CD4-positive, CD25-positive, alpha-beta regulatory T cell (primary cell): ENCODE measurements at regions not wholly inside any gene's neighbourhood (a gene's known extent, or its start where the extent isn't known, plus 50 kb on each side); places are given as distances from the start of the nearest gene placed in this dataset.
A peak's percentile ranks its signal among the peaks of the same experiment; 100 is the strongest.

Source experiments
- ATAC-seq, 2 donors: fragments of 150-1000 bp; cut with Tn5 transposase; one replicate each; pipeline ENCODE4 v1.10.0; 2021; ENCODE audit warnings: low read depth in 2 of 2, moderate number of reproducible peaks in 2 of 2, moderate library complexity in 1 of 2
- DNase-seq, 3 donors: peaks; one replicate each; pipeline versions ENCODE4 v3.0.0 to v3.0.0-alpha.2; 2012 to 2022; ENCODE audit warnings: mixed read lengths in 1 of 3
- H3K27ac ChIP-seq: one replicate; pipeline ENCODE4 v1.7.0; 2013; ENCODE audit warnings: mild to moderate bottlenecking, low read length; ENCODE audit not compliant: insufficient read depth, poor library complexity, severe bottlenecking
- H3K27me3 ChIP-seq: one replicate; pipeline ENCODE4 v1.7.0; 2013; ENCODE audit warnings: low read length; ENCODE audit not compliant: control insufficient read depth, insufficient read depth
- H3K36me3 ChIP-seq: one replicate; pipeline ENCODE4 v1.7.0; 2013; ENCODE audit warnings: mild to moderate bottlenecking, low read length, moderate library complexity; ENCODE audit not compliant: control insufficient read depth, insufficient read depth
- H3K4me1 ChIP-seq: 2 replicates; pipeline ENCODE4 v1.7.0; 2013; ENCODE audit warnings: mild to moderate bottlenecking, low read length; ENCODE audit not compliant: insufficient read depth, control insufficient read depth, poor library complexity, severe bottlenecking
- H3K4me3 ChIP-seq: one replicate; pipeline ENCODE4 v1.7.0; 2013; ENCODE audit warnings: low read depth, mild to moderate bottlenecking, low read length, moderate library complexity
- H3K9me3 ChIP-seq, 2 experiments: 1 replicate in 1 of 2; 2 replicates in 1 of 2; pipeline ENCODE4 v1.7.0; 2013; ENCODE audit warnings: low read length in 2 of 2, mild to moderate bottlenecking in 1 of 2, moderate library complexity in 1 of 2; ENCODE audit not compliant: control insufficient read depth in 2 of 2
- H3K27ac Mint-ChIP-seq, 3 donors: one replicate each; pipeline ENCODE4 v1.8.0; 2020 to 2022; ENCODE audit warnings: mild to moderate bottlenecking in 3 of 3, mixed read lengths in 3 of 3, moderate library complexity in 2 of 3
- H3K27me3 Mint-ChIP-seq: one replicate; pipeline ENCODE4 v1.8.0; 2022; ENCODE audit warnings: mild to moderate bottlenecking, mixed read lengths
- H3K36me3 Mint-ChIP-seq: one replicate; pipeline ENCODE4 v1.8.0; 2020; ENCODE audit warnings: mixed read lengths
- H3K4me1 Mint-ChIP-seq, 4 donors: one replicate each; pipeline ENCODE4 v1.8.0; 2020 to 2022; ENCODE audit warnings: mixed read lengths in 4 of 4, mild to moderate bottlenecking in 1 of 4
- H3K4me3 Mint-ChIP-seq, 4 donors: one replicate each; pipeline ENCODE4 v1.8.0; 2020 to 2022; ENCODE audit warnings: mild to moderate bottlenecking in 4 of 4, mixed read lengths in 4 of 4, moderate library complexity in 3 of 4
- H3K9me3 Mint-ChIP-seq, 7 donors: one replicate each; pipeline ENCODE4 v1.8.0; 2020 to 2022; ENCODE audit warnings: mixed read lengths in 7 of 7, mild to moderate bottlenecking in 3 of 7, moderate library complexity in 2 of 7

DNA sequence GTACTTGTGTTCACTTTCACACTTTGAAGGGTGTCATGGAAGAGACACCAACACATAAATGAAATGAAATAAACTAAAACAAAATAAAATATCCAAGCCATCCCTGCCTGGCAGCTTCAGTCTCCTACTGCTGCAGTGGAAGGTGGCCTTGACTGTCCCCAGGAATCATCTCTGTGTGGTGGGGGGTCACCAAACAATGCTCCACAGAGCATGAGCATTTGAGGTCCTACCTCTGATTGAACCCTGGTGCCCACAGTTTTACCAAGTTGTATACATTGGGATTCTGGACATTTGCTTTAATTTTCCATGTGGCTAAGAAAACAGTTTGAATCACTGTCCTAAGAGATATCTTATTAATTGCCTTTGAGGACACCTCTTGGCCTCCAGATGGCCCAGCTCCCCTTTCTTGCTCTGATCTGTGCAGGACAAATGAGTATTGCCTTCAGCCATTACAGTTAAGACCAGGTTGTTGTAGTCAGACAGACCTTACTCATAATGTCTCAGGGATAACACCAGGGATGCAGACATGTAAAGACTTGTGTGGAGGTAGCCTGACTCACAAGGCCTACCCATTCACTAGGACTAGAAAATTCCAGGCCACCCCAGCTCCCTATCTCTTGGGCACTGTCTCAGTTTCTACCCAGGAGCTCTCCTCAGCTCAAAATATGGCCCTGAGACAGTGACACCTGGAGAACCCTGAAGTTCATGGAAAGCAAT lies 195.0 kb downstream of the MYCN start:
- no peaks in the 10 kb centered on the region for H3K27me3 ChIP-seq
- no peak overlapping the region for H3K4me3 Mint-ChIP-seq
- H3K36me3 ChIP-seq, result no peaks in the 10 kb centered on the region
- H3K27ac ChIP-seq, result no peak overlapping the region
- no peaks in the 10 kb centered on the region for H3K4me1 ChIP-seq
- H3K4me3 ChIP-seq, result no peak overlapping the region
- H3K27ac Mint-ChIP-seq, result no peak overlapping the region
- no peak for ATAC-seq
- no peak for DNase-seq
- H3K36me3 Mint-ChIP-seq, result no peaks in the 10 kb centered on the region
- H3K27me3 Mint-ChIP-seq, result no peaks in the 10 kb centered on the region
- no peaks in the 10 kb centered on the region for H3K4me1 Mint-ChIP-seq
- no peaks in the 10 kb centered on the region for H3K9me3 ChIP-seq
- peaks cover 0 to 3% (median 0%) of the 10 kb centered on the region in 7 donors for H3K9me3 Mint-ChIP-seq

DNA sequence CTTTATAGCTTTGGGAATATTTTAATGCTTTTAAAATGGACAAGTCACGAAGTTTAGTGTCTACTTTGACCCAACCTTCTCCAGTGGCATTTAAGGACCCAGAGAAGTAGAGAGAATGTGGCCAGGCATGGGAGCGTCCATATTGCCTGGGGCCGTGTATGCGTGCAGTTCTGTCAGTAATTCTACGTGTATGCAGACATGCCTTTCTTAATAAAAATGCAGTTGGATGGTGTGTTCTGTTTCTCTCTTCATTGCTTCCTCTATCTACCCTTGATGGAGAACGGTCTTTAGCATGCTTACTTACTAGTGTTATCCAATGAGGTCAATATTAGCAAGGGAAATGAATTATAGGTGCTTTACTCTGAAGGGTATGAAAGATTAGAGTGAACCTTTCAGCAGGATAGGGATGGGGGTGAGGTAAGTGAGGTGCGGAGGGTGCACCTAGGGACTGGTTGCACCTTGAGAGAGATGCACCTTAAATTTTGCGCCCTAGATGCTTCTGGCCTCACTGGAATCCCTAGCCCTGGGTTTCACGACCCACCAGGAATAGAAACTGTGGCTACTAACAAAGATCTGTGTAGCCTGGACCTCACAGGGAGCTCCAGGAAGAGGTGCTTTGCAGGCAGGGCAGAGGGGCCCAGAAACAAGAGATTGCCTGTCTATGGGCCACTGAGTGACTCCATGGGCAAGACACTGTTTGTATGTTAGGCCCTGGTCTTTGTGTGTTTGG lies 194.3 kb downstream of the MYCN start:
- Histone ChIP-seq H3K4me3 (no peak overlapping the region), H3K36me3 (no peaks in the 10 kb centered on the region), H3K27ac (no peak overlapping the region), H3K27me3 (no peaks in the 10 kb centered on the region), H3K4me1 (no peaks in the 10 kb centered on the region), H3K9me3 (no peaks in the 10 kb centered on the region)
- Mint-ChIP-seq H3K4me3 (no peak overlapping the region), H3K27ac (no peak overlapping the region), H3K4me1 (no peaks in the 10 kb centered on the region), H3K27me3 (no peaks in the 10 kb centered on the region), H3K36me3 (no peaks in the 10 kb centered on the region), H3K9me3 (peaks cover 0 to 1% (median 0%) of the 10 kb centered on the region in 7 donors)
- DNase-seq, result no peak
- no peak for ATAC-seq

DNA sequence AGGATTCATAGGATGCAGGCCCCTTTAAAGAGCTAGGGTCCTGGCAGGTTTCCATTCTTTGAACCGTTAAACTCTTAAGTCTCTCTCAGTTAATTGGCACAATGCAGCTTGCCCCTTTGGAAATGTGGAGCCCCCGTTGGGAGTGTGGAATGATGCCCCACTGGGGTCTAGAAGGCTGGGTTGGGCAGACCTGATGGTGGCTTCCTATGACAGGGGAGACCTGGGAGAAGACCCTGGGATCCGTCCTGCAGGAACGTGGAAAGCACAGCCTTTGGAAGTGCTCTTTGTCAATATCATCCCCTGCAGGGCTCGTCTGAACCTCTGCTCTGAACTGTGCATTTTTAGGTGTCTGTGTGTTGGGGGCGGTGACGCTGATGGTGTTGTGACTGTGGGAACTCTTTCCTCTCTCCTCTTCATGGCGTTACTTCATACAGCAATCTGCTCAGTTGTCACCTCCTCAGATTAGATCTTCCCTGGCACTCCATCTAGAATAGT lies 190.6 kb downstream of the MYCN start:
- H3K4me1 ChIP-seq, result no peaks in the 10 kb centered on the region
- no peaks in the 10 kb centered on the region for H3K9me3 ChIP-seq
- H3K36me3 Mint-ChIP-seq, result no peaks in the 10 kb centered on the region
- H3K36me3 ChIP-seq, result no peaks in the 10 kb centered on the region
- H3K27ac ChIP-seq, result no peak overlapping the region
- H3K27ac Mint-ChIP-seq, result no peak overlapping the region
- H3K27me3 Mint-ChIP-seq, result no peaks in the 10 kb centered on the region
- H3K27me3 ChIP-seq, result no peaks in the 10 kb centered on the region
- no peaks in the 10 kb centered on the region for H3K4me1 Mint-ChIP-seq
- no peak overlapping the region for H3K4me3 ChIP-seq
- ATAC-seq, result no peak
- H3K4me3 Mint-ChIP-seq, result no peak overlapping the region
- peaks cover 0 to 3% (median 0%) of the 10 kb centered on the region in 7 donors for H3K9me3 Mint-ChIP-seq
- no peak for DNase-seq

DNA sequence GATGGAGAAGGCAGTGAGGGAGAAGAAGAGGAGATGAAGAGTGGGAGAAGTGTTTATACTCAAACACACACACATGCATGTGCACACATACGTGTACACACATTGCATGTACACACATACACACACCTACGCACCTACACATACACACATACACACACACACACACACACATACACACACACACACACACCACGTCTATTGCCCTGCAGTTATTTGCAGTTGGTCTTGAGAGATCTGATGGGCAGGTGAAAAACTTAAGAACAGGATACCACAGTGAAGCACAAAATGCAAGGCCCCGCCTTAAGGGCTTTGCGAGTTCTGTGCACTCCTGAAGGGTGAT lies 190.2 kb downstream of the MYCN start:
- no peaks in the 10 kb centered on the region for H3K36me3 Mint-ChIP-seq

DNA sequence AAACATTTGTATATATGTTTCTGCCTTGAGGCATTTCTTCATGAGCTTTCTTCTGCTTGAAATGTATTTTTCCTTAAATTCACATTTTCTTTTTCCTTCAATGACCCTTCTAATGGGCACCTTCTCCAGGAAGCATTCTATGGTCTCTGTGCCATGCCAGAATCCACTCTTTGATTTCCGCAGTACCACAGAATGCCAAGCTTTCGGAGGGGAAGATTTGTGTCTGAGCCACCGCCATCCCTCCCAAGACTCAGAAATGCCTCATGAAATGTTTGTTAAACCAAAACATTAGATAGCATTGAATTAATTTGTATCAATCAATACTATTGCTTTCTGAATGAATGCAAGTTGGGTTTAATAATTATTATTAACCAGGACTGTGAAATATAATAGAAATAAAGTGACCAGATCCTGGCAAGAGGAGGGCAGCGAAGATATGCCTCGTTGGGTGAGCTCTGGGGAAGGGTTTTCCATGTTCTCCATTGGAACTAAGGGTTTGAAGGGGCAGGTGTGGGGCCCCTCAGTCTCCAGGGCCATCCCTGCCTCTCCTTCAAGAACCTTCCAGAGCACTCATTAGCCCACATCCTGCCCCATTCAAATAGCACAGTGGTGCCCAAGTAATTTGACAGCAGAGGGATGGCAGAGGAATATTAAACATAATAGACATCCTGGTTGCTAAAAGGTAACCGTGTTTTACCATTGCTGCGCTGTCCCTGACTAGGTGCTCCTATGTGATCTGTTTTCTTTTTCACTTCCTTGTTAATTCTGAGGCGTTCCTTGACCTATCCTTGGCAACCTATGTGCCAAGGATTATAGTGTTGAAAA lies 189.6 kb downstream of the MYCN start:
- H3K27me3 ChIP-seq, result no peaks in the 10 kb centered on the region
- H3K9me3 Mint-ChIP-seq, result peaks cover 0 to 3% (median 0%) of the 10 kb centered on the region in 7 donors
- no peak overlapping the region for H3K27ac Mint-ChIP-seq
- DNase-seq, result no peak
- H3K27me3 Mint-ChIP-seq, result no peaks in the 10 kb centered on the region
- H3K36me3 ChIP-seq, result no peaks in the 10 kb centered on the region
- H3K4me3 Mint-ChIP-seq, result no peak overlapping the region
- no peaks in the 10 kb centered on the region for H3K4me1 Mint-ChIP-seq
- H3K4me3 ChIP-seq, result no peak overlapping the region
- ATAC-seq, result no peak
- no peaks in the 10 kb centered on the region for H3K9me3 ChIP-seq
- H3K36me3 Mint-ChIP-seq, result no peaks in the 10 kb centered on the region
- no peak overlapping the region for H3K27ac ChIP-seq
- H3K4me1 ChIP-seq, result no peaks in the 10 kb centered on the region

More for the DNA sequence above, 190.2 kb downstream of the MYCN start:
- Mint-ChIP-seq H3K9me3 (peaks cover 0 to 3% (median 0%) of the 10 kb centered on the region in 7 donors), H3K27ac (peak overlapping the region in 1 of 3 donors; percentile 39), H3K27me3 (no peaks in the 10 kb centered on the region), H3K4me1 (no peaks in the 10 kb centered on the region), H3K4me3 (no peak overlapping the region)
- Histone ChIP-seq H3K9me3 (no peaks in the 10 kb centered on the region), H3K27me3 (no peaks in the 10 kb centered on the region), H3K27ac (no peak overlapping the region), H3K4me3 (no peak overlapping the region), H3K36me3 (no peaks in the 10 kb centered on the region), H3K4me1 (no peaks in the 10 kb centered on the region)
- ATAC-seq, result no peak
- no peak for DNase-seq

DNA sequence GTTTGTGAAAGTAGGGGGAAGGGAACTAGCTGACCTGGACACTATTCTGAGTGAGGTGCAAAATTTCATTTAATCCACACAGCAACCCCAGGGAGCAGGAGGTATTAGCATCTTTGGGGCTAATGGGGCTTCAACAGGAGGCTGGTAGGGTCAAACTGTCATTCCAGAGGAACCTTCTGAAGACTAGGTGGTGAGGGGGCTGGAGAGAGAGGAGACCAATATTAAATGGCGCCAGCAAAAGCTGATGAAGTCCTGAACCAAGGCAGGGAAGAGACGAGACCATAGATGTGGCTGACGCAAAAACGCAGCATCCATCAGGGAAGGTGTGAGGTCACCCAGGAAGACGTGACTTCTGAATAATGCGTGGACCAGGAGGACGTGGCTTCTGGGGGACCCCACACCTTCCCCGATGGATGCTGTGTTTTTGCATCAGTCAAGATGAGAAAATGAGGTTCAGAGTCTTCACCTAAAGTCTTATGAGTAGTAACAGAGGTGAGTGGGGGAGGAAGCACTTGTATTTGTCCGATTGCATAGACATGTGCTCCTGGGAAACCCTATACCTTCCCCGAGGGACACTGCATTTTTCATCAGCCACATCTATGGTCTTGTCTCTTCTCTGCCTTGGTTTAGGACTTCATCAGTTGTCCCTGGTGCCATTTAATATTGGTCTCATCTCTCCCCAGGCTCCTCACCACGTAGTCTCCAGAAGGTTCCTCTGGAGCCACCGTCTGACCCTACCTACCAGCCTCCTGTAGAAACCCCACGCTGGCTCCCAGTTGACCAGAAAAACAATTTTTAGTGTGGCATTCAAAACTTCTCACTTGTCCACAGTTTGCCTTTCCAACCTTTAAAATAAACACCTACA lies 188.6 kb downstream of the MYCN start:
- no peak for DNase-seq
- Histone ChIP-seq H3K27ac (no peak overlapping the region), H3K4me3 (no peak overlapping the region), H3K4me1 (no peaks in the 10 kb centered on the region), H3K9me3 (no peaks in the 10 kb centered on the region), H3K27me3 (no peaks in the 10 kb centered on the region), H3K36me3 (no peaks in the 10 kb centered on the region)
- H3K4me1 Mint-ChIP-seq, result no peaks in the 10 kb centered on the region
- no peak overlapping the region for H3K27ac Mint-ChIP-seq
- no peak overlapping the region for H3K4me3 Mint-ChIP-seq
- no peaks in the 10 kb centered on the region for H3K27me3 Mint-ChIP-seq
- no peak for ATAC-seq
- peaks cover 0 to 3% (median 0%) of the 10 kb centered on the region in 7 donors for H3K9me3 Mint-ChIP-seq
- H3K36me3 Mint-ChIP-seq, result no peaks in the 10 kb centered on the region

DNA sequence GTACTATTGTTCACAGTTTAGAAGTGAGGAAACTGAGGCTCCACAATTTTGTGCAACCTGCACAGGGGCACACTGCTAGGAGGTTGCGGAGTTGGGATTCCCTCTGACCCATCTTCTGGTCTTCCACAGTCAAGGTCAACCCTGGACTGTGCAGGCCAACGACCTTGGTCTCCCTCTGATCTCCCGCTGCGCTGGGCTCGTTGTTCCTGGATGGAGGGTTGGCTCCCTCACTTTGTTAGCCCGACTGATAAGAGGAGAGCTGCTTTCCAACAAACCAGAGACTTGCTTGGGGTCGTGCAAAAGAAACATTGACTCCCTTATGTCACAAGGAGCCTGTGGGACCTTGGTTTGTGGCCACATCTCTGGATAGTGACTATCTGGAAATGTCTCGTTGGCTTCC lies 187.6 kb downstream of the MYCN start:
- peaks cover 0 to 3% (median 0%) of the 10 kb centered on the region in 7 donors for H3K9me3 Mint-ChIP-seq
- Histone ChIP-seq H3K4me1 (no peaks in the 10 kb centered on the region), H3K9me3 (no peaks in the 10 kb centered on the region), H3K27ac (no peak overlapping the region), H3K27me3 (no peaks in the 10 kb centered on the region), H3K36me3 (no peaks in the 10 kb centered on the region), H3K4me3 (no peak overlapping the region)
- ATAC-seq (no peak), DNase-seq (no peak)
- H3K27me3 Mint-ChIP-seq, result no peaks in the 10 kb centered on the region
- H3K4me3 Mint-ChIP-seq, result no peak overlapping the region
- no peaks in the 10 kb centered on the region for H3K36me3 Mint-ChIP-seq
- H3K4me1 Mint-ChIP-seq, result no peaks in the 10 kb centered on the region
- H3K27ac Mint-ChIP-seq, result no peak overlapping the region
